ENCODE measurements at regions not wholly inside any gene's neighbourhood (a gene's known extent, or its start where the extent isn't known, plus 50 kb on each side); places are given as distances from the start of the nearest gene placed in this dataset.

- no peak for DNase-seq
These were observed 59.0 kb upstream of the MINAR1 start for GRCh38 chr15:79373113-79373512.

- no peak for DNase-seq
These were observed 58.4 kb upstream of the MINAR1 start for GRCh38 chr15:79373728-79374127.

GRCh38 chr15:79376383-79376782 lies 55.8 kb upstream of the MINAR1 start:
- no peak for DNase-seq

GRCh38 chr15:79378394-79379109 lies 53.6 kb upstream of the MINAR1 start:
- DNase-seq, result no peak

GRCh38 chr15:79380755-79381497 lies 51.2 kb upstream of the MINAR1 start:
- peak; percentile 52 for DNase-seq

- no peak for DNase-seq
These were observed 50.5 kb upstream of the MINAR1 start for GRCh38 chr15:79381593-79381992.
